DMS 273 (cell line): ENCODE measurements at regions not wholly inside any gene's neighbourhood (a gene's known extent, or its start where the extent isn't known, plus 50 kb on each side); places are given as distances from the start of the nearest gene placed in this dataset.
"Not testable (repeated sequence)": the region's sequence is repeated elsewhere in the genome, so short reads cannot be mapped to it uniquely, and the experiment has no call there.

ENCODE experiments used
- DNase-seq: peaks from one replicate; lab custom pipeline; 2025; ENCODE audit not compliant: unreplicated experiment; lab: John Stamatoyannopoulos, UW

- DNase-seq = no peak
These were observed 1566.6 kb upstream of the SLC39A10 start for GRCh38 chr2:194090251-194090905.

DNA sequence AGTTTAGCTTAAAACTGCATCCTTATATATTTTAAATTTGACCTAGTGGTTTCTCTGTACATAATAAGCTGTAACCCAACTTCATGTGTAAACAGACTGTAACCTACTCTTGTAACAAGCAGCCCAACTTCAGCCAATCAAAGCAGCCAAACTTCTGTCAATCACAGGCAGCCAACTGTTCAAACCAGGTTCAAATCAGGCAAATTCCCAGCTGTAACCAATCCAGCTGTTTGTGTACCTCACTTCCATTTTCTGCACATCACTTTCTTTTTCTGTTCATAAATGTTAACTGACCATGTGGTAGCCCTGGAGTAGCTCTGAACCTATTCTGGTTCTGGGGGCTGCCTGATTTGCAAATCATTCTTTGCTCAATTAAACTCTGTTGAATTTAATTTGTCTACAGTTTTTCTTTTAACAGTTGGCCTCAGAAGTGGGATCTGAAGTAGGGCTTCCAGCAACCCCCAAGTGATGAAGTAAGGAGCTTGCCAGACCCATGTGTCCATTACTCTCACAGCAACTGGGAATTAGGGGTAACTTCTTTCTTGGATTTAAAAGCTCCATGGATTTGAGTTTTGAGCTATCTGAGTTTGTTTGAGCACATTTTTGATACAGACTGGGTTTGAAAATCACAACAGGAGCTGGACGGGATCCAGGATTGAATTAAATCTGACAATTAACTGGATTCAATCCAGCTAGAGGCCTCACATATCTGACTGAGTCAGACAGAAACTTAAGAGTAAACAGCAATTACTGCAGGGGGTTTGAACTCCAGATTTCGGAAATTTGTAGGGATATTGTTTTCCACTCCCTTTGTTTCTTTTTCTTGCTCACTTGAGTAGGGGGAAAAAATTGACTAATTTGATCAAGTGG, 1569.7 kb upstream of the SLC39A10 start:
- DNase-seq = peak; percentile 85

DNA sequence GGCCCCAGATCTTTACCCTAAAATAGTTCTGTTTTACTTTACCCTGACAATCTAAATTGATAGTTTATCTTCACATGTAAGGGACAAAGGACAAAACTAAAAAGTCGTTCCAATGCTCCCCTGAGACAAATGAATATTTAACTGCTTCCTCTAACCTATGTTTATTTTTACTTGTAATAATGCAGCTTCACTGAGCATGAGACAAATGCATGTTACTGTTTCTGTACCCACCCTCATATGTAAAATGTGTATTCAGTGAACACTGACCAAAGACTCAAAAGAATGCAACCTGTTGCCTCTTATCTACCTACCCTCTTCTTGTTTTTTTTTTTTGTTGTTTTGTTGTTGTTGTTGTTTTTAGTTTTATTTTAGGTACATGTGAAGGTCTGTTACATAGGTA, 1570.9 kb upstream of the SLC39A10 start:
- DNase-seq = no peak

GRCh38 chr2:194079989-194080388, 1577.0 kb upstream of the SLC39A10 start:
- no peak for DNase-seq

DNA sequence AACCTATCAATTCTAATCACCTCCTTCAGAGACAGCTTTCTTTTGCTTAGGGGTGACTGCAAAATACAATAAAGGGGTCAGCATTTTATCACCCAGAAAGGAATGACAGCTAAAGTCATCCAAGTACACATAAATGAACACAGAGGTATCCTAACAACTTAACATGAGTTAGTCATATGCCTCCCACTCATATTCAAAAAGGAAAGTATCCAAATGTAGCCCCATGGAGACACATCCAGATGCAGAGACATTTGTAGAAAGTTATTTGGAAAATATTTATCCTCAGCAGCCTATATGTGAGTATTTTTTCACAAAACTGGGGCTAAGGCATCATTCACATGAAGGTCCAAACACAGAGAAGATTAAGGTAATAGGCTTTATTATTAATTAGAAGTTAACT, 1579.7 kb upstream of the SLC39A10 start:
- no peak for DNase-seq

DNA sequence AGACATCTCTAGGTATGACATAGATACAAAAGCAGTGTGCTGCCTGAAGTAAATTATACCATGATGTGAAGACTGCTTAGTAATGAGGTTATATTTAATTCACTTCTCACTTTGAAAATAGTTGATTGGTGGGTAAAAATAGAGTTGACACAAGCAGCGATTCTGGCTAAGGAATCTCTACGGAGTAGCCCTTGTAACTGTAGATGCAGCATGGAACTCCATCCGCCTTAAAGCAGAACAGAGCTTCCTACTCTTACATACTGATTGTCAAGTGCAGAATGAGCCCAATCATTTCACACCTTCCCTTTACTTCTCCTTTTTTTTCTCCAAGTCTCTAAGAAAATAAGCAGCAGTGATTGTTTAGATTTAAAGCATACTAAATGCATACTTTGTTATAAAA, 1594.6 kb upstream of the SLC39A10 start:
- no peak for DNase-seq

DNA sequence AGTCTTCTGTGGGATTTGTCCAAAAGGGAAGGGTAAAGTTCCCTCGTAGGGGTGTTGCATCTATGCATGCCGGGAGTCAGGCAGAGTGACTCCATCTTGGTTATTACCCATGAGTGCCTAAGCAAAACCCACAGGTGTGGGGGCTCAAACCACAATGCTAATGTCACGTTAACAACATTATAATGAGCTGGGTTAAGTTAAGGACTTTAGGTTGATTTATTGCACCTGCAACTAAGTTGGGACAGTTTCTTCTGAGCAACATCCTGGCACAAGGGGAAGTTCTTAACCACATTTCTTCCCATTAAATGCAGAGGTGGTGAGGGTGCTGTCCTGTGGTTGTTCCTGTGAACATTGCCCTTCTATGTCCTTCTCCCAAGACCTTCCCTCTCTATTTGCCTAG, 1596.8 kb upstream of the SLC39A10 start:
- DNase-seq = no peak

- no peak for DNase-seq
These were observed 1602.7 kb upstream of the SLC39A10 start for GRCh38 chr2:194054313-194054712.

DNA sequence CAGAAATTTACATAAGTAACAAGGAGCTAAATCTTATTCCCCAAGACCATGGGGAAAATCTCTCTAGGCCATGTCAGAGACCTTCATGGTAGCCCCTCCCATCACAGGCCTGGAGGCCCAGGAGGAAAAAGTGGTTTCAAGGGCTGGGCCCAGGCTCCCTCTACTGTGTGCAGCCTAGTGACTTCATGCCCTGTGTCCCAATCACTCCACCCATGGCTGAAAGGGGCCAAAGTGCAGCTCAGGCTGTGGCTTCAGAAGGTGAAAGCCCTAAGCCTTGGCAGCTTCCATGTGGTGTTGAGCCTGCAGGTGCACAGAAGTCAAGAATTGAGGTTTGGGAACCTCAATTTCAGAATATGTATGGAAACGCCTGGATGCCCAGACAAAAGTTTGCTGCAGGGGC, 1612.7 kb upstream of the SLC39A10 start:
- no peak for DNase-seq

- not testable (repeated sequence) for DNase-seq
These were observed 1635.9 kb upstream of the SLC39A10 start for GRCh38 chr2:194021130-194021529.

DNA sequence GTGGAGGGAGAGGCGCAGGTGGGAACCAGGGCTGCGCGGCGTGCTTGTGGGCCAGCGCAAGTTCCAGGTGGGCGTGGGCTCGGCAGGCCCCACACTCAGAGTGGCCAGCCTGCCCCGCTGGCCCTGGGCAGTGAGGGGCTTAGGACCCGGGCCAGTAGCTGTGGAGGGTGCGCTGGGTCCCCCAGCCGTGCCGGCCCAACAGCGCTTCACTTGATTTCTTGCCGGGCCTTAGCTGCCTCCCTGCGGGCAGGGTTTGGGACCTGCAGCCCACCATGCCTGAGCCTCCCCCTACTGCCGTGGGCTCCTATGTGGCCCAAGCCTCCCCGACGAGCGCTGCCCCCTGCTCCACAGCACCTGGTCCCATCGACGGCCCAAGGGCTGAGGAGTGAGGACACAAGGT, 1636.9 kb upstream of the SLC39A10 start:
- DNase-seq = no peak

- no peak for DNase-seq
These were observed 1641.3 kb upstream of the SLC39A10 start for GRCh38 chr2:194015751-194016150.

DNA sequence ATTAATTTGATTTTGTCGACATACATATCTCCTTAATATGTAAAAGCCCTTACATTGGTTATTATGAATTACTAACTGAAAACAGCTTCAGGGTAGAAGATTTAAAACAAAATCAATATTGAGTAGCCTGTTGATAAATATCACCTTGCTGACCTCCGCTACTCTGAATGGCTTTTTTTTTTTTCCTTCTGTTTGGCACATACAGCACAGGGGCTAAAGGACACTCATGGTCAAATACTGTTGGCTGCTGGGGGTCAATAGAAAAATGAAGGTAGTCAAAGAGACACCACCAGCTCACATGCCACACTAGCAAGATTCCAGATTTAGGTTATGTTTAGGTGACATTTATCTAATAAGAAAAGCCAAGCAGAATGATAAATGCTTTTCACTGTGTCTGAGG, 1642.4 kb upstream of the SLC39A10 start:
- DNase-seq = no peak

- DNase-seq = no peak
These were observed 1652.3 kb upstream of the SLC39A10 start for GRCh38 chr2:194004590-194005206.

GRCh38 chr2:194003911-194004310, 1653.1 kb upstream of the SLC39A10 start:
- DNase-seq = no peak

DNA sequence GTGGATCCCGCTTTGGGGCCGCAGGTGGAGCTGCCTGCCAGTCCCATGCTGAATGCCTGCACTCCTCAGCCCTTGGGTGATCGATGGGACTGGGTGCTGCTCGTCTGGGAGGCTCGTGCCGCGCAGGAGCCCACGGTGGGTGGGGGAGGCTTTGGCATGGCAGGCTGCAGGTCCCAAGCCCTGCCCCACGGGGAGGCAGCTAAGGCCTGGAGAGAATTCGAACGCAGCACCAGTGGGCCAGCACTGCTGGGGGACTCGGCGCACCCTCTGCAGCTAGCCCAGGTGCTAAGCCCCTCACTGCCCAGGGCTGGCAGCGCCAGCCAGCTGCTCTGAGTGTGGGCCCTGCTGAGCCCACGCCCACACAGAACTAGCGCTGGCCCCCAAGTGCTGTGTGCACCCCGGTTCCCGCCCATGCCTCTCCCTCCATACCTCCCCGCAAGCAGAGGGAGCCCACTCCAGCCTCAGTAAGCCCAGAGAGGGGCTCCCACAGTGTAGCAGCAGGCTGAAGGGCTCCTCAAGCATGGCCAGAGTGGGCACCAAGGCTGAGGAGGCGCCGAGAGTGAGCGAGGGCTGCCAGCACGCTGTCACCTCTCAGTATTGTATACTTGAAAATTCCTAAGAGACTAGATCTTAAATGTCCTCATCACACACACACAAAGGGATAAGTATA, 1654.2 kb upstream of the SLC39A10 start:
- DNase-seq = no peak

GRCh38 chr2:193990868-193991267, 1666.2 kb upstream of the SLC39A10 start:
- DNase-seq = no peak

DNA sequence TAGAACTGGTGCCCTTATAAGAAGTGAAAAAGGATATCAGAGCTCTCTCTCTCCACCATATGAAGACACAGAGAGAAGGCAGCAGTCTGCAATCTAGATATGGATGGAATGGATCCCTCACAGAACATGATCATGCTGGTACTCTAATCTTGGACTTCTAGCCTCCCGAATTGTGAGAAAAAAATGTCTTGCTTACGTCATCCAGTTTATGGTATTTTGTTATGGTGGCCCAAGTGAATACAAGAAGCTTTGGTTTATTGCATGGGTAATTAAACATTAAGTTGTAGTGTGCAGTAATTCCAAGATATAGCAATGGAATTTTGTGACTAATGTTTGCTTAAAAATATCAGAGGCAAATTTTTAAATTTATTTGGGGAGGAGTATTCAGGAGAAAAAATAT, 1667.4 kb upstream of the SLC39A10 start:
- DNase-seq = no peak

GRCh38 chr2:193988784-193989183, 1668.2 kb upstream of the SLC39A10 start:
- no peak for DNase-seq

- peak; percentile 25 for DNase-seq
These were observed 1671.8 kb upstream of the SLC39A10 start for GRCh38 chr2:193985272-193985671.

- no peak for DNase-seq
These were observed 1676.4 kb upstream of the SLC39A10 start for GRCh38 chr2:193980599-193980998.

DNA sequence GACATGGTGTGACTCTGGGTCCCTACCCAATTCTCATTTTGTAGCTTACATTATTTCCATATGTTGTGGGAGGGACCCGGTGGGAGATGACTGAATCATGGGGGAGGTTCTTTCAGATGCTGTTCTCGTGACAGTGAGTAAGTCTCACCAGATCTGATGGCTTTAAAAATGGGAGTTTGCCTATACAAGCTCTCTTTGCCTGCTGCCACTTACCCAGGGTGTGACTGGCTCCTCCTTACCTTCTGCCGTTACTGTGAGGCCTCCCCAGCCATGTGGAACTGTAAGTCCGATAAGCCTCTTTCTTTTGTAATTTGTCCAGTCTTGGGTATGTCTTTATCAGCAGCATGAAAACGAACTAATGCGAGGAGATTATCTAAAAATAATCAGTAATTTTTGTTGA, 1683.2 kb upstream of the SLC39A10 start:
- peak; percentile 31 for DNase-seq
